ENCODE measurements at regions not wholly inside any gene's neighbourhood (a gene's known extent, or its start where the extent isn't known, plus 50 kb on each side); places are given as distances from the start of the nearest gene placed in this dataset.

DNA sequence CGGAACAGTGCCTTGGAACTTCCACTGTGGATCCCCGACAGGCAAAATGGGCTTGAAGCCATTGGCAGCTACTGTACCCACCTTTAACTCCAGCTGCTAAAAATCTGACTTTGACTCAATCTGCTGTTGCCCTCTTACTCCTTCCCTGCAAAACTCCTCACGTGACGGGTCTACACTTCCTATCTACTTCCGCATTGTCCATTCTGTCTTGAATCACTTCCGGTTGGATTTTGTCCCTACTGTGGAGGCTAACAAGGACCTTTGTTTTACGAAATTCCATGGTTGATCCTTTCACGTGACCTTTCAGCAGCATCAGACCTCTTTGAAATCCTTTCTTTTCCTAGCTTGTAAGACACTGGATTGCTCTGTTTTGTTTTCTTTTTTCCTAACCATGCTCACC is 268.4 kb downstream of the PRDM2 start:
- DNase-seq: no peak

DNA sequence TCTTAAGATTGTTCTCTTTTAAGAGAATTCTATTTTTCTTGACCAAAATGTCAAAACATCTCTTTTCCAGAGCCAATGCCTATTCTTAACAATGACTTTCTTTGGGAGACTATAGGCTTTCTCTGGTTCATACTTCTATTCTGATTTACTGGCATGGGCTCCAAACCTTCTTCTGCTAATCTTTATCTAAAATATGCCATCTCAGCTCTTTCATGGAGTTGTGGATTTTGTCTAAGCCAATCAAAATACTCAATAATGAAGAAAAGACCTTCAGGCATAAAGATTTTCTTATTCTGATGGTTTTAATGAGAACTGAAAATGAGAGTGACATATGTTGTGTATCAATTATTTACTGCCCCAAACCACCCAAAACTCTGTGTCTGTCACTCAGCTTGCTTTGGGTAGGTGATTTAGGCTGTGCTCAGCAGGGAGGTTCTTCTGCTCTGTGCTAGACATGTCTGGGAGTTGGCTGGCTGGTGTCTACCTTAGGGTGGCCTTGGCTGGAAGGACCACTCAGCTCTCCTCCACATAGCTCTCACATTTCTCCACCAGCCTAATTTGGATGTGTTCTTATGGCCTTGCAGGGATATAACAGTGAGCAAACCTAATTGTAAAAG is 270.8 kb downstream of the PRDM2 start:
- no peak for DNase-seq

DNA sequence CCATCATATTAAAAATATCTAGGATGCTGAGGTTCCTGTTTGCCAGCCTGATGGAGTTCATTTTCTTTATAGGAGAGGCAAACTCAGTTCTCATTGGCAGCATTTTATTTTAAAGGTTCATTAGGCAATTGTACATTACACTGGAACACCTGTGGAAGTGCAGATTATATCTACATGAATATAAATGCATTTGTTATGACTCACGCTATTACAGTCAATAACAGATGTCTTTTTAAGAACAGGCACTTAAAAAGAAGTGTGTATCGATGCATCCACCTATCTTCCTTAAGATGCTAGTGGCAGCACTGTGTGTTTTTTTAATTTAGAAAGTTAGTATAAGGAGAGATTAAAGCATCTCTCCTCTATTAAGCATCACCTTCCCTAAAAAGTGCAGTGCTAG is 276.5 kb downstream of the PRDM2 start:
- no peak for DNase-seq

DNA sequence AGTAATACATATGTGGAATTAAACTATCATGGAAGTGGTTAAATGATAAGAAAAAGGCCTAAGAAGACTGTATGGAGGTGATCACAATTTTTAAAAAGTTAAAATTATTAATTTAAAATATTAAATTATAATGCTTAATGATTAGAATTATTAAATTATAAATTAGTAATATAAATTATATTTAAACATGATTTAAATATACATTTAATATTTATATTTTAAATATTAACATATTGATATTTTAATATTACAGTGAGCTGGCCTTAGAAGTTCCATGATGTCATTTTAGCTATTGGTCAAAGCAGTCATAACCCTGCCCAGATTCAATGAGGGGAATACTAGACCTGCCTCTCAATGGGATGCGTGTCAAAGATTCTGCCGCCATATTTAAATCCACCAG is 281.2 kb downstream of the PRDM2 start:
- no peak for DNase-seq

DNA sequence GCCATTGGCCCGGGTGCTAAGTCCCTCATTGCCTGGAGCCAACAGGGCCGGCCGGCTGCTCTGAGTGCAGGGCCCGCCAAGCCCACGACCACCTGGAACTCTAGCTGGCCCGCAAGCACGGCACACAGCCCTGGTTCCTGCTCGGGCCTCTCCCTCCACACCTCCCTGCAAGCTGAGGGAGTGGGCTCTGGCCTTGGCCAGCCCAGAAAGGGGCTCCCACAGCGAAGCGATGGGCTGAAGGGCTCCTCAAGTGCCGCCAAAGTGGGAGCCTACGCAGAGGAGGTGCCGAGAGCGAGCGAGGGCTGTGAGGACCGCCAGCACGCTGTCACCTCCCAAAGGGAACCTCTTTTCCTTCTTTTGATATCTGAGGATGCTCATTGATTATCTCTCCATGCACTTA is 283.4 kb downstream of the PRDM2 start:
- DNase-seq: no peak

DNA sequence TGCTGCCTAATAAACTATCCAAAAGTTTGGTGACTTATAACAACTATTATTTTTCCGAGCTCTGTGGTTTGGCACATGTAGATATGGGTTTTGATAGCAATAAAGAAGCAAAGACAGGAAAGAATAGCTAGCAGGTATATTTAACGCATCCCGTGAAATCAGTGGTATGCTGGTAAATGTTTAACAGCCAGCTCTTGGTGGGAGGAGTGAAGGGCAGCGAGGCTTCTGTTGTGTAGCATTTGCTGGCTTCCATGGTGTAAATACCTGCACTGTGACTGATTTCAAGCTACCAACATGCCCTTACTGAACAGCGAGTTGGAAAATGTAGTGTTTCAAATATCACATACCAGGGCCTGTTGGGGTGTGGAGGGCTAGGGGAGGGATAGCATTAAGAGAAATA is 291.0 kb downstream of the PRDM2 start:
- DNase-seq: peak; percentile 49

DNA sequence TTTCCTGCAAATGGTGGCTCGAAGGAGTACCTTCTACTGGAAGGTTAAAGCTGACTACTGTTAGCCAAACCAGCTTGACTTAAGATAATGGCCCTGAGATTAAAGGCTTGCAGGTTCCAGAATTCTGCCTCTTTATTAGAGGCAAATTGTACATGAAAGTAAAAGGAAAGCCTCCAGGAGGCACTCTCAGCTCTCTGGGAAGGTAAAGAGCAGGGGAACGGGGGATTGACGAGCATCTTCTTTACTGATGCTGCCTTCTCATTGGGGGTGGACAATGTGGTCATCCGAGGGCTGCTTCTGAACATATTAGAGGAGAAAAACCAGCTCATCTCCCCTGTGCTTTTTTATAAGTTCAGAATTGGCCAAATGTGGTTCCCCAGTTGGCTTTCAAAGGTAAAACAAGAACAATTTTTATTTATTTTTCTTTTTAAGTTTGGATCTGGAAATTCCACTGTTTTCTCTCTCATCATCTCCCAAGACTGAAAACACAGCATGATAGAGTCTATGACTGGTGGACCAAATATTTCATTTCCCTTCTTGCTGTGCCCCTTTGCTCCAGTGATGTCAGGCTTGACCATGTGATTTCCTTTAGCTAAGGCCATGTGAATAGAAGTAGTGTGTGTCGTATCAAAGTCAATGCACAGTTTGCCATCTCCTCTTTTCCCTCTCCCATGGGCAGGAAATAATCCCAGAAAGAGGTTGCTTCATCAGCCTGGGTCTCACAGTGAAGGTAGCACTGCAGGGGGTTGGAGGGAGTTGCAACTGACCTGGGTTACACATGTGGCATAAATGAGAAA is 292.7 kb downstream of the PRDM2 start:
- DNase-seq: no peak

DNA sequence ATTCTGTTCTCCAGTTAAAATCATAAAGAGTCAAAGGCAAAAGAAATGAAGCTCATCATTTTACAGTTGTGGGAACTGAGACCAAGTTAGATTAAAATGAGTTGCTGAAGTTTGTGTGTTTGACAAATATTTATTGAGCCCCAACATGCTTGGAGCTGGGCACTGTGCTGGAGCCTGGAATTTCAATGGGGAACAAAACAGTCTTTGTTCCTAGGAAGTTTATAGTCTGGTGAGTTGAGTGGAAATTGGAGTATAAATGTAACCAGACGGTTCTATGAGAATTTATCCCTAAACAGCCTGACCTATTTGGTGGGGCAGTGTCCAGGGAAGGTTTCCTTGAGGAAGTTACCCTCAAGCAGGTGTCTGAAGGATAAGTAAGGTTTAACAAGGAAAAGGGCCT is 294.4 kb downstream of the PRDM2 start:
- DNase-seq: no peak

DNA sequence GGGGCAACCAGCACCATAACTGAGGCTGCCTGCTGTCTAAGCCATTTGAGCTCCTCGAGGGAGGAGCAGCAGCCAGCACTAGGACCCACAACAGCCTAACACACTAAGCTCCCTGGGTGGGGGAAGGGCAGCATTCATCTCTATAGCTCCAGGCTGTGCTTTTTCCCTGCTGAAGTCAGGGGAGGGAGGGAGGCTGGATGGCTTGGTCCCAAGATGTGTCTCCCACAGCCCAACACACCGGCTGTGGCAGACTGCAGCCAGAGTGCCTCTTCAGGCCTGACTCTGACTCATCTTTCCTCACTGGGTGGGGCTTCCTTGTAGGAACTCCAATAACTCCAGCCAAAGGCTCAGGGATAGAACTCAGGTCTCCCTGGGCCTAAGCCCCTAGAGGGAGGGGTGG is 296.3 kb downstream of the PRDM2 start:
- no peak for DNase-seq

DNA sequence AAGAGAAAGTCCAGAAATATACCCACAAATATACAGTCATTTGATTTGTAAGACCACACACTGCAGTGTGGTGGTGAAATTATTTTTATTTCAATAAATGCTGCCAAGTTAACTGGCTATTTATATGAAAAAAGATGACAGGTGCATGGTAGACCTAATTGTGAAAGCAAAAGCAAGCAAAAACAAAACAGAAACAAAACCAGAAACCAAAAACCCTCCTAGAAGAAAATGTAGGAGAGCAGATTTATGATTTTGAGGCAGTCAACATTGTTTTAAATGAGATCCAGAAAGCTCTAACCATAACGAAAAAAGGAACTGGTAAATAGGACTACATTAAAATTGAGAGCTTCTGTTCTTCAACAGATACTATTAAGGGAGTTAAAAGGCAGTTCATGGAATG is 303.6 kb downstream of the PRDM2 start:
- DNase-seq: no peak

DNA sequence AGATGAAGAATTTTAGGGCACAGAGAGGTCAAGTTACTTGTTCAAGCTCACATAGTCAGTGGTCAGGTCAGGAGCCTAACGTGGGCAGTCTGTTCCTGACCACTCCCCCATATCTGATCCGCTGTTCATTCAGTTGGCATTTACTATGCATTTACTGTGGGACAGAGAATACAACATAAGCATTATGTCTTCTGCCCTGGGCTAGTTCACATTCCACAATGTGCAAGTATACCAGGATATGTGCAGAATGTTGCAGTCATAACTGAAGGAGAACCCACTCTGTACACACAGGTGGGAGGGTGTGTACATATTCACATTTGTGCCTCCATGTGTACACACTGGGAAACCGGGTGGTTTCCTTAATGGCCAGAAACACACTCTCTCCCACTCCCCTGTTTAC is 309.6 kb downstream of the PRDM2 start:
- no peak for DNase-seq

DNA sequence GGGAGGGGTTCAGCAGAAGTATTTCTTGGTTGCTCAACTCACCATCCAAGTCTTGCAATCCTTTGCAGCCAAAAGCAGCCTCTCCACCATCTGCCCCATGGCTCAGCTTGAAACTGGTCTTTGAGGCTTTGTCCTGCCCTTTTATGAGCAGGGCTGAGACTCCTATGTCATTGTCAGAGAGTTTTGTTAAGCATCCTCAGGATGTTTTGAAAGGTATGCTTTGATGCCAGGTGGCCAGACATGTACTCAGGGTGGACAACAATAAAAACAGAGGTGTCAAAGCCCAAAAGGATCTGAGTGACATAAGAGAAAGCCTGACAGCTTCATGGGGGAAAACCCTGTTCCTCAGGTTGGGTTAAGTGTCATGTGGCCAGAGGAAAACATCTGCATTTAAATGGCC is 310.5 kb downstream of the PRDM2 start:
- no peak for DNase-seq

DNA sequence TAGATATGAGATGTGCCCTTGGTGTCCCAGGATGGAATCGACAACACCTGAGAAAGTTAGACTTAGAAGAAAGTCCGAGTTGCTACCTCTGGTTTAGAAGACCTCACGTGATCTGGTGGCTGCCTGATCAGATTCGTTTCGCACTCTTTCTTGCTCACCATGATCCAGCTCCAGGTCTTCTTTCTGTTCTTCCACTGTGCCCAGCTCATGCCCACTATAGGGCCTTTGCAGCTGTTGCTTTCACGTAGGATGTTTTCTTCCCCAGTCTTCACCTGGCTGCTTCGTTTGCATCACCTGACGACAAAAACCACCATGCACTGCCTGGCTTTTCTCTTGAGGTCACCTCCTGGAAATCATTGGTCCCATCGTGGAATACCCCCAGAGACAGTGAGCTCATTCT is 311.1 kb downstream of the PRDM2 start:
- DNase-seq: no peak

DNA sequence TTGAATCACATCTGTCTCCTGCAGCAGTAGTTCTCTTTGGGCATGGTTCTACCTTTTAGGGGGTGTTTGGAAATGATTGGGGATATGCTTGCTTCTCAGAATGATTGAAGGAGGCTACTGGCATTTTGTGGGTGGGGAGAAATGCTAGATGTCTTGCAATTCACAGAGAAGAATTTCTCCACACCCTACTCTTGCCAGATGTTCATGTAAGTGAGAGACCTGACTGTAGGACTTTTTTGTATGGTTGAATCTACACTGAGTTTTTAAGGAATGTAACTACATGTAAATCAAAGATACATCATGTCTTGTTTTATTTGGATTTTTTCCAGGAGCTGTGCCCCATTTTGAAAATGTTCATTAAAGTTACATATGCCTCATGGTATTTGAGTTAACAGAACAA is 311.9 kb downstream of the PRDM2 start:
- DNase-seq: no peak

DNA sequence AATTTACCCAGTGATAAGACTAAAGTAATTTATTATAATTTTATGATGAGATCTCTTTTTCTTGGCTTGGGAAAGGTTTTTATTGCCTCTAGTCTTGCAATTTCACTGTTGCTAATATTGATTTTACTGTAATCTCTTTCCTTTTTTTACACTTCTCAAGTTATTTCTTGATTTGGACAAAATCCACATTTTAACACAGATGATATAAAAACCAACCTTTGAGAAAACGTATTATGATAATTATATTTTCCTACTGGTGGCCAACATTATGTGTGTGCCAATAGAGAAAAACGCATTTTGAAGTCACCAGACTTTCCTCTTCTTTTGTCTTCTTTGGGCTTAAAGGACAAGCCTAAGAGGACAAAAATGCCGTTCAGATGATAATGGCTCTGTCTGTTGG is 314.9 kb downstream of the PRDM2 start:
- DNase-seq: no peak

DNA sequence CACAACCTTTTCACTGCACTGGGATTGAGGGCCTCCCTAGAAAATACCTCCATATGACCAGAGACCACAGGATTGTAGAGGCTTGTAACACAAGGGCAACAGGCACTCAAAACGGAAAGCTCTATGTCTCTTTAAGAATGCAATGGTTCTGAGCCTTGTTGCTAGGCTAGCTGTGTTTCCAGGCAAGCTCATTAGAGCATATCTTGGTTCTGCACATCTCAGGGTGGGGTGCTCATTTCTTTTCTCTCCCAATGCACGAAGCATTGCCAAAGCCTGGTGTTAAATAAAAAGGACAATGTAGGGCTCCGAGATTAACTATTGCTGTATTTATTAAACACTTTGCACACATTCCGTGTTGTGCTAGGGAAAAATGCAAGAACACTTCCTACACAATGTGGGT is 315.9 kb downstream of the PRDM2 start:
- no peak for DNase-seq

DNA sequence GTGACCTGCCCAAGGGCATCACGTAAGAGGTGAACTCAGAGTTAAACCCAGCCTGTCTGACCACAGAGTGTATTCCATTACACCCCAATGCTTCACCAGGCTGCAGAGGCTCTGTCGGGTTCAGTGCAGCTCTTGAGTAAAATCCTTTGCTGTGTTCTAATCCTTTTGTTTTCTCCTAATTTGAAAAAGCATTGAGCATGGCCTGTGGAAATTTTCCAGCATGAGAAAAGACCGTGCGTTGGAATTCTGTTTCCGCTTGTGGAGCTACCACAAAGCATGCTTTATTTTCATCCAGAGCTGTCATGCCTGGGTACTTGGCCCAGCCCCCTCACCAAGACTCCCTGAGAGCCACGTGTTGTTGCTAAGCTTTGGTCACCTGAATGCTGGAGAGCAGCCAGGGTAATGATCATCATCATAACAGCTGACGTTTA is 317.6 kb downstream of the PRDM2 start:
- peak; percentile 65 for DNase-seq

DNA sequence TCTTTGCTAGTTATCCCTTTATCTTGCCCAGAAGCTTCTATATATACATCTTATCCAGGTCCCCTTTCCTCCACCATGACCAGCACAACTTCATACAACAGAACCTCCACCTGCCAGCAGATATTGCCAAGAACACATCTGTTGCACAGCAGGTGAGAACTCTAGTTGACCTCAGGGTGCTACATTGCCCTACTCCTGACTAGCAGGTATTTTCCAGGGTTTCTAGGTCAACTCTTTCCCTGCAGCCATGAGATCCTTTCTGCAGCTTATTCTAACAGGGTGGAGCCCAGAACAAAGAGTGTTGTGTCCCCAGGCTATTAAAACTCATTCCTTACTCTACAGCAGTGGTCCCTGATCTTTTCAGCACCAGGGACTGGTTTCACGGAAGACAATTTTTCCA is 319.5 kb downstream of the PRDM2 start:
- no peak for DNase-seq

DNA sequence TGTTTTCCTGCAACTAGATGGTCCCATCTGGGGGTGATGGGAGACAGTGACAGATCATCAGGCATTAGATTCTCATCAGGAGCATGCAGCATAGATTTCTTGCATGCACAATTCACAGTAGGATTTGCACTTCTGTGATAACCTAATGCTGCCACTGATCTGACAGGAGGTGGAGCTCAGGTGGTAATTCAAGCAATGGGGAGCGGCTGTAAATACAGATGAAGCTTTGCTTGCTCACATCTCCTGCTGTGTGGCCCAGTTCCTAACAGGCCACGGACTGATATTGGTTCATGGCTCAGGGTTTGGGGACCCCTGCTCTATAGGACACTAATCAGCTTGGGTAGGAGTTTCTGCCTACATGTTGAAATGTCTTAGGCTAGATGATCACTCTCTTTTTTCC is 320.0 kb downstream of the PRDM2 start:
- no peak for DNase-seq

DNA sequence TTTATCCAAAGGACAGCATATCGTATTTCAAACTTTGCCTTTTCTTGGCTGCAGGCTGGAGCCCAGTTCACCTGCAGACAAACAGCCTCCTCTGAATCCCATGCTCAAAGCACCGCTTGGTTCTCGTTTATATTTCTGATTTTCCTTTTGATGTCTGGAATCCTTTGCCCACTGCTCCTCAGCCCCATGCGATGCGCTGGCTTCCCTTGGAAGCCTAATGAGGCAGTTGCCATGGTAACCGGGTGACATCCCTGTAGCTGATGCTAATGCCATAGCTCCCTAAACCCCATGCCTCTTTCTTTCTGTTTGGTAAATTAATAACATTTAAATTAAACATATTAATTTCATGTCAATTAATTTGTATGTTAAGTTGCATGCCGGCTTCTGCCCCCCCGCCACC is 327.1 kb downstream of the PRDM2 start:
- no peak for DNase-seq

DNA sequence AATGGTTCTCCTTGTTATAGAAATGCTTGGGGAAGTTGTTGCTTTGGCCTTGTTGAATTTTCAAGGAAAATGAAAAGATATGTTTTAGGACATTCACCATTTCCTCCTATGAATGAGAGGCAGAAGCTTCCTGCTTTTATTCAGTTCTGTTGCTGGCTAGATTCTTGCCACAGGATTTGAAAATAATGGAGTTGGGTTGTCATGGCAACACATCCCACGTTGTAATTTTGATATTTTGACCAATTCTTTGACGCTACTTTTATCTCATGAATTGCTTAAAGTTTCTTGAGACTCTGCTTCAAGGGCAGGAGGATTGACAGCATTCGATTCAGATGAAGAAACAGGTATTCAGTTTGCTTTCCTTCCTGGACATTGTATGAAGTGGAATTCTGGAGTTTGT is 331.5 kb downstream of the PRDM2 start:
- no peak for DNase-seq

DNA sequence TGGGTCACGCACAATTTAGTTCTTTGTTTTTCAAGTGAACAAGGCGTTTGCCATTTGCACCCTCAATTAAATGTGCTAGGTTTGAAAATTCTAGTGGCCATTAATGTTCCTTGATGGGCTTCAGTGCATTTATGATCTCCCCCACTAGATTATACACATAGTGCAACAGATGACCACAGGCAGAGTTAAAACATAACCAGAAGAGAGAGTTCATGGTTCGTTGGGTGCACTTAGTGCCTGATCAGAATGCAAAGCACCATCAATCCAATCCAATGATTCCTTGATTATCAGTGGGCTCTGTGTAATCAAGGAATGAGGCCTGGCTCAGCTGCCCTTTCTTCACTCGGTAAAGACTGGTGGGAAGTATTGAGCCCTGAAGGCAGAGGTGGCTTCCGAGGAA is 334.5 kb downstream of the PRDM2 start:
- no peak for DNase-seq

DNA sequence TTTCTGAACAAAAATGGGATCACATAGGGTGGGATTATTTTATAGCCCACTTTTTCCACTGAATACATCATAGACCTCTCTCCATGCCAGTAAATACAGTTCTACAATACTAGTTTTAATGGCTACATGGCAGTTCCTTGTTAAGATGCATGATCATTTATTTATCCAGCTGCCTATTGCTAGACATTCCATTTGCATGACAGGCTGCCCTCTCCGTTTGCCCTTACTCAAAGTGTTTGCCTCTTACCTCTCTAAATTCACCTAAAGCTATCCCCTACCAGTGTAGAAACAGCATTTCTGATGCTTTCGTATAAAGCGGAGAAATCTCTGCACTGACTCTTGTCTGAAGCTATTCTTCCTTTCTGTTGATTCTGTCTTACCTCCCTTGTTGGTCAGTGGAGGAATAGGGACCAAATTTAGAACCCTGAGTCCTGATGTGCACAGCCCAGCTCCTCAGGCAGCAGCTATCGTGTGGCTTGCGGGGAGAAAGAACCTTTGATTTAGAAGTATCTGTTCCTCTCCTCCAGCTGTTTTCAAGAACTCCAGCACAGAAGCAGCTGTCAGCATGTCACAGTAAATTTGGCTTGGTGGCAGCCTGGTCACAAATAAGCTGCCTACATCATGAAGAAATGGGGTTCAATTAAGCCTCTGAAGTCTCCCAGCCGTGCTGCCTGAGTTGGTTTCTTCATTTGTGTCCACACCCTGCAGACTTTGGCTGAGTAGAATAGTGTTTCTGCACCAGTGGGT is 337.3 kb downstream of the PRDM2 start:
- DNase-seq: no peak

Data from renal pelvis (tissue), 1 donor.